ENCODE measurements at regions not wholly inside any gene's neighbourhood (a gene's known extent, or its start where the extent isn't known, plus 50 kb on each side); places are given as distances from the start of the nearest gene placed in this dataset.

DNA sequence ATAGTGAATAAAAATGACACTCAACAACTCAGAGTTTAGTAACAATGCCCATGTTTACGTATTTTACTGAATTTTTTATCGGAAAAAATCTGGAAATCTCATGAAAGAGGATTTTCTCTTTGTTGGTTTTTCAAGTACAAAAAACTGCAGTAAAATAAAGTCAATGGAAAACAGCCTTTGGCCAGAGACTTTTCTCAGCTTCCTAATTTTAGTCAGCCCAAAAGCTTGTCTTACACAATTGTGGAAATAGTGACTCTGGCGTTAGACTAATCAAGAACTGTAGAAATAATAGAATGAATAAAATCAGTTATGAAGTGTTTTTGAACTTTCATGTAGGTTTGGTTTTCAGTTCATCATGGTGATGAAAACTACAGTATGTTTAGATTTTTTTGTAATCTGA is 234.7 kb downstream of the DKK2 start:
- ChIA-PET POLR2A (no interaction called here), CTCF (no interaction called here)
- Histone ChIP-seq H3K27ac (ENCODE audit: low read length) (no peak overlapping the region), H3K9me3 (ENCODE audit: control insufficient read depth, insufficient read depth, low read depth, low read length) (no peaks in the 10 kb centered on the region), H3K27me3 (ENCODE audit: control insufficient read depth, insufficient read depth, low read length) (no peaks in the 10 kb centered on the region), H3K4me1 (ENCODE audit: control insufficient read depth, insufficient read depth, low read length) (no peaks in the 10 kb centered on the region), H3K36me3 (ENCODE audit: control insufficient read depth, insufficient read depth, low read length) (no peaks in the 10 kb centered on the region), H3K4me3 (ENCODE audit: low read depth in 2 of 2, low read length in 2 of 2) (no peak overlapping the region)
- in situ Hi-C loops (cut with HindIII; ENCODE audit: low pct_unique_long_range_greater_than_20kb, low sequenced_read_pairs) = no loop called here
- DNase-seq (ENCODE audit: low read depth, low spot score) (no peak), ATAC-seq (no peak)
- intact Hi-C loops (cut with micrococcal nuclease; ENCODE audit: unreplicated experiment) = no loop called here
- no peak for TF ChIP-seq POLR2AphosphoS5 (IDR thresholded peaks at IDR 0.05; ENCODE audit: low read depth, low read length)
- TF ChIP-seq TCF7L2 (IDR thresholded peaks at IDR 0.05; ENCODE audit: low read depth, low read length) = no peak
- TF ChIP-seq, protein P1, sequence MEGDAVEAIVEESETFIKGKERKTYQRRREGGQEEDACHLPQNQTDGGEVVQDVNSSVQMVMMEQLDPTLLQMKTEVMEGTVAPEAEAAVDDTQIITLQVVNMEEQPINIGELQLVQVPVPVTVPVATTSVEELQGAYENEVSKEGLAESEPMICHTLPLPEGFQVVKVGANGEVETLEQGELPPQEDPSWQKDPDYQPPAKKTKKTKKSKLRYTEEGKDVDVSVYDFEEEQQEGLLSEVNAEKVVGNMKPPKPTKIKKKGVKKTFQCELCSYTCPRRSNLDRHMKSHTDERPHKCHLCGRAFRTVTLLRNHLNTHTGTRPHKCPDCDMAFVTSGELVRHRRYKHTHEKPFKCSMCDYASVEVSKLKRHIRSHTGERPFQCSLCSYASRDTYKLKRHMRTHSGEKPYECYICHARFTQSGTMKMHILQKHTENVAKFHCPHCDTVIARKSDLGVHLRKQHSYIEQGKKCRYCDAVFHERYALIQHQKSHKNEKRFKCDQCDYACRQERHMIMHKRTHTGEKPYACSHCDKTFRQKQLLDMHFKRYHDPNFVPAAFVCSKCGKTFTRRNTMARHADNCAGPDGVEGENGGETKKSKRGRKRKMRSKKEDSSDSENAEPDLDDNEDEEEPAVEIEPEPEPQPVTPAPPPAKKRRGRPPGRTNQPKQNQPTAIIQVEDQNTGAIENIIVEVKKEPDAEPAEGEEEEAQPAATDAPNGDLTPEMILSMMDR (IDR thresholded peaks at IDR 0.05) = no peak
- TF ChIP-seq, protein P2, sequence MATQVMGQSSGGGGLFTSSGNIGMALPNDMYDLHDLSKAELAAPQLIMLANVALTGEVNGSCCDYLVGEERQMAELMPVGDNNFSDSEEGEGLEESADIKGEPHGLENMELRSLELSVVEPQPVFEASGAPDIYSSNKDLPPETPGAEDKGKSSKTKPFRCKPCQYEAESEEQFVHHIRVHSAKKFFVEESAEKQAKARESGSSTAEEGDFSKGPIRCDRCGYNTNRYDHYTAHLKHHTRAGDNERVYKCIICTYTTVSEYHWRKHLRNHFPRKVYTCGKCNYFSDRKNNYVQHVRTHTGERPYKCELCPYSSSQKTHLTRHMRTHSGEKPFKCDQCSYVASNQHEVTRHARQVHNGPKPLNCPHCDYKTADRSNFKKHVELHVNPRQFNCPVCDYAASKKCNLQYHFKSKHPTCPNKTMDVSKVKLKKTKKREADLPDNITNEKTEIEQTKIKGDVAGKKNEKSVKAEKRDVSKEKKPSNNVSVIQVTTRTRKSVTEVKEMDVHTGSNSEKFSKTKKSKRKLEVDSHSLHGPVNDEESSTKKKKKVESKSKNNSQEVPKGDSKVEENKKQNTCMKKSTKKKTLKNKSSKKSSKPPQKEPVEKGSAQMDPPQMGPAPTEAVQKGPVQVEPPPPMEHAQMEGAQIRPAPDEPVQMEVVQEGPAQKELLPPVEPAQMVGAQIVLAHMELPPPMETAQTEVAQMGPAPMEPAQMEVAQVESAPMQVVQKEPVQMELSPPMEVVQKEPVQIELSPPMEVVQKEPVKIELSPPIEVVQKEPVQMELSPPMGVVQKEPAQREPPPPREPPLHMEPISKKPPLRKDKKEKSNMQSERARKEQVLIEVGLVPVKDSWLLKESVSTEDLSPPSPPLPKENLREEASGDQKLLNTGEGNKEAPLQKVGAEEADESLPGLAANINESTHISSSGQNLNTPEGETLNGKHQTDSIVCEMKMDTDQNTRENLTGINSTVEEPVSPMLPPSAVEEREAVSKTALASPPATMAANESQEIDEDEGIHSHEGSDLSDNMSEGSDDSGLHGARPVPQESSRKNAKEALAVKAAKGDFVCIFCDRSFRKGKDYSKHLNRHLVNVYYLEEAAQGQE (IDR thresholded peaks at IDR 0.05; ENCODE audit: insufficient read depth in 1 of 2, low read depth in 2 of 2, low read length in 1 of 2) = no peak
- TF ChIP-seq SIN3A (IDR thresholded peaks at IDR 0.05; ENCODE audit: borderline replicate concordance, insufficient read depth, low read depth, low read length) = no peak
- BruUV-seq (replicated peaks) = no TSS peak

DNA sequence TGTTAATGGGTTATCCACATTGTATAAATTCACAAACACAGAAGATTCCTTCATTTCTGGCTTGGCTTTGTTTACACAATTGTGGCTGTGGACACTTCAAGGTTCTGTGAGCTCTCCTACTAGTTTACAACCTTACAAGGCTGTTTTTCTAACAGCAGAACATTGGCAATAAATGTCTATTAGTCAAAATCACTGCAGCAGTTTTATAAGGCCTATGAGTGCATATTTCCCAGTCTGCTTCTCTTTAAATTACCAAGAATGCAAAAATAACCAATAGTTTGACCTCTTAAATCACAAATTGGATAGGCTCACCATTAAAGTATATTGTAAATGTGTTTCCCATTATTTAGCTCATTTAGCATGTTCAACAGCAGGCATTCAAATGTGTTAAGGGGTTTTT is 239.2 kb downstream of the DKK2 start:
- POLR2A ChIA-PET = no interaction called here
- H3K27ac ChIP-seq (ENCODE audit: low read length) = no peak overlapping the region
- CTCF ChIA-PET = no interaction called here

More for the DNA sequence above, 239.2 kb downstream of the DKK2 start:
- in situ Hi-C loops (cut with HindIII; ENCODE audit: low pct_unique_long_range_greater_than_20kb, low sequenced_read_pairs) (no loop called here), intact Hi-C loops (cut with micrococcal nuclease; ENCODE audit: unreplicated experiment) (no loop called here)
- DNase-seq (ENCODE audit: low read depth, low spot score) (no peak), ATAC-seq (no peak)
- Histone ChIP-seq H3K4me1 (ENCODE audit: control insufficient read depth, insufficient read depth, low read length) (no peaks in the 10 kb centered on the region), H3K27me3 (ENCODE audit: control insufficient read depth, insufficient read depth, low read length) (no peaks in the 10 kb centered on the region), H3K36me3 (ENCODE audit: control insufficient read depth, insufficient read depth, low read length) (no peaks in the 10 kb centered on the region), H3K9me3 (ENCODE audit: control insufficient read depth, insufficient read depth, low read depth, low read length) (no peaks in the 10 kb centered on the region), H3K4me3 (ENCODE audit: low read depth in 2 of 2, low read length in 2 of 2) (no peak overlapping the region)
- TF ChIP-seq, protein P1 (IDR thresholded peaks at IDR 0.05) = no peak
- TF ChIP-seq TCF7L2 (IDR thresholded peaks at IDR 0.05; ENCODE audit: low read depth, low read length) (no peak), POLR2AphosphoS5 (IDR thresholded peaks at IDR 0.05; ENCODE audit: low read depth, low read length) (no peak), SIN3A (IDR thresholded peaks at IDR 0.05; ENCODE audit: borderline replicate concordance, insufficient read depth, low read depth, low read length) (no peak)
- TF ChIP-seq, protein P2 (IDR thresholded peaks at IDR 0.05; ENCODE audit: insufficient read depth in 1 of 2, low read depth in 2 of 2, low read length in 1 of 2) = no peak
- no TSS peak for BruUV-seq (replicated peaks)

Data from Panc1 (cell line).